Ishikawa (cell line): ENCODE measurements at regions not wholly inside any gene's neighbourhood (a gene's known extent, or its start where the extent isn't known, plus 50 kb on each side); places are given as distances from the start of the nearest gene placed in this dataset.
A peak's percentile ranks its signal among the peaks of the same experiment; 100 is the strongest.

Experiments
- CEBPB ChIP-seq: IDR thresholded peaks from 2 replicates; pipeline ENCODE4 v1.6.1; 2012
- EGR1 ChIP-seq: IDR thresholded peaks from 2 replicates; pipeline ENCODE4 v1.6.1; 2012
- EP300 ChIP-seq: IDR thresholded peaks from 2 replicates; pipeline ENCODE4 v1.6.1; 2012; ENCODE audit warnings: borderline replicate concordance
- FOXM1 ChIP-seq: IDR thresholded peaks from 2 replicates; pipeline ENCODE4 v1.6.1; 2012; ENCODE audit warnings: low read depth, borderline replicate concordance
- MAX ChIP-seq: IDR thresholded peaks from 2 replicates; pipeline ENCODE4 v1.6.1; 2012
- RAD21 ChIP-seq: IDR thresholded peaks from 2 replicates; pipeline ENCODE4 v1.6.1; 2012; ENCODE audit warnings: low read depth
- TAF1 ChIP-seq: IDR thresholded peaks from 2 replicates; pipeline ENCODE4 v1.6.1; 2012; ENCODE audit warnings: low read depth, mild to moderate bottlenecking
- TCF12 ChIP-seq: IDR thresholded peaks from 2 replicates; pipeline ENCODE4 v1.6.1; 2012; ENCODE audit warnings: low read depth
- TEAD4 ChIP-seq: IDR thresholded peaks from 2 replicates; pipeline ENCODE4 v1.6.1; 2012
- USF1 ChIP-seq: IDR thresholded peaks from 2 replicates; pipeline ENCODE4 v1.6.1; 2012

- TF ChIP-seq EGR1 (no peak), TEAD4 (no peak), TAF1 (no peak), USF1 (peak; percentile 12; the same call in 1 of the 2 replicates), FOXM1 (no peak), CEBPB (no peak), TCF12 (no peak), EP300 (no peak), RAD21 (no peak), MAX (no peak)
Observed at GRCh38 chr12:131473741-131474709, 236.9 kb upstream of the SFSWAP start.
